Keratinocyte (primary cell): ENCODE measurements at regions not wholly inside any gene's neighbourhood (a gene's known extent, or its start where the extent isn't known, plus 50 kb on each side); places are given as distances from the start of the nearest gene placed in this dataset.

Experiments
- EZH2 ChIP-seq: IDR thresholded peaks from one replicate; pipeline ENCODE4 v1.6.1; 2012; ENCODE audit warnings: inconsistent platforms, mild to moderate bottlenecking, low read length, moderate library complexity
- TF ChIP-seq, protein P1 (sequence below), 3 experiments: IDR thresholded peaks in 1 of 3; conservative IDR thresholded peaks in 1 of 3; optimal IDR thresholded peaks in 1 of 3; 2 replicates in 2 of 3; 3 replicates in 1 of 3; pipeline versions ENCODE3 to v1.5.1; 2011; ENCODE audit warnings: low read length in 3 of 3, mild to moderate bottlenecking in 3 of 3, moderate library complexity in 2 of 3, control low read depth in 1 of 3, inconsistent platforms in 1 of 3; ENCODE audit not compliant: insufficient read depth in 2 of 3; ENCODE audit errors: extremely low read depth in 1 of 3

DNA sequence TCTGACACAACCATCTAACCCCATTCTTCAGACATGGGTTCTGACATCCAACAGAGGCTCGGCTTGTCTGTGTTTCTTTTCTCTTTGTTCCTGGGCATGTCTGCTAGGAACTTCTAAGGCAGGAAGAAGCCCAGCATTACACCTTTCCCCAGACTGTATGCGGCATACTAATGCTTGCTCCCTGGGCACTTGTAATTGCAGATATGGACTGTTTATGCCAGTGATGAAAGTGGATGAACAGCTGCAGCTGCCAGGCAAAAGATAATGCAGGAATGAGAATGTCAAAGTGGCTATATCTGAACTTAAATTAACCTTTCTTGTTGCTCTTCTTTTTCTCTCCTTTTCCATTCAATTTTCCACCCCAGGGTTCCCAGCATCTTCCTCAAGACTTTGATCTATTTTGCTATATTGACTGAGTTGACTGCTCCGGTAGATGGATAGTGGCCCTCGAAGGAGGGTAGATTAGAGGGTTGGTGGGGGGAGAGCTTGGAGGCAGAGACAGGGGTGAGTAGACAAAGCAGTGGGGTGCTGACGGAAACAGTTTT is 344.4 kb downstream of the MAN2A1 start:
- TF ChIP-seq, protein P1, sequence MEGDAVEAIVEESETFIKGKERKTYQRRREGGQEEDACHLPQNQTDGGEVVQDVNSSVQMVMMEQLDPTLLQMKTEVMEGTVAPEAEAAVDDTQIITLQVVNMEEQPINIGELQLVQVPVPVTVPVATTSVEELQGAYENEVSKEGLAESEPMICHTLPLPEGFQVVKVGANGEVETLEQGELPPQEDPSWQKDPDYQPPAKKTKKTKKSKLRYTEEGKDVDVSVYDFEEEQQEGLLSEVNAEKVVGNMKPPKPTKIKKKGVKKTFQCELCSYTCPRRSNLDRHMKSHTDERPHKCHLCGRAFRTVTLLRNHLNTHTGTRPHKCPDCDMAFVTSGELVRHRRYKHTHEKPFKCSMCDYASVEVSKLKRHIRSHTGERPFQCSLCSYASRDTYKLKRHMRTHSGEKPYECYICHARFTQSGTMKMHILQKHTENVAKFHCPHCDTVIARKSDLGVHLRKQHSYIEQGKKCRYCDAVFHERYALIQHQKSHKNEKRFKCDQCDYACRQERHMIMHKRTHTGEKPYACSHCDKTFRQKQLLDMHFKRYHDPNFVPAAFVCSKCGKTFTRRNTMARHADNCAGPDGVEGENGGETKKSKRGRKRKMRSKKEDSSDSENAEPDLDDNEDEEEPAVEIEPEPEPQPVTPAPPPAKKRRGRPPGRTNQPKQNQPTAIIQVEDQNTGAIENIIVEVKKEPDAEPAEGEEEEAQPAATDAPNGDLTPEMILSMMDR (optimal IDR thresholded peaks at IDR 0.05 in 1 of 3, IDR thresholded peaks at IDR 0.05 in 1 of 3, conservative IDR thresholded peaks at IDR 0.05 in 1 of 3; ENCODE audit: extremely low read depth in 1 of 3, insufficient read depth in 2 of 3, low read length in 3 of 3): no peak
- no peak for TF ChIP-seq EZH2
